Smooth muscle cell (in vitro differentiated cells): ENCODE measurements at regions not wholly inside any gene's neighbourhood (a gene's known extent, or its start where the extent isn't known, plus 50 kb on each side); places are given as distances from the start of the nearest gene placed in this dataset.

ENCODE experiments used
- DNase-seq: peaks from one replicate; lab custom pipeline; 2025; ENCODE audit not compliant: unreplicated experiment; lab: John Stamatoyannopoulos, UW
- H2AFZ ChIP-seq: fragments of 200-600 bp; sonication (generic); 2 replicates; pipeline ENCODE4 v1.6.0; 2016; ENCODE audit warnings: antibody characterized with exemption, low read depth, mild to moderate bottlenecking
- H3F3A ChIP-seq: fragments of 200-600 bp; sonication (generic); 2 replicates; pipeline ENCODE4 v1.6.0; 2017; ENCODE audit warnings: antibody characterized with exemption, low read depth
- H3K27ac ChIP-seq: fragments of 200-600 bp; sonication (generic); 2 replicates; pipeline ENCODE4 v1.5.1; 2016; ENCODE audit warnings: low read depth, mild to moderate bottlenecking
- H3K27me3 ChIP-seq: fragments of 200-600 bp; sonication (generic); 2 replicates; pipeline ENCODE4 v1.6.1; 2016; ENCODE audit warnings: low read depth, mild to moderate bottlenecking
- H3K36me3 ChIP-seq: fragments of 200-600 bp; sonication (generic); 2 replicates; pipeline ENCODE4 v1.5.1; 2016; ENCODE audit warnings: low read depth
- H3K4me1 ChIP-seq: fragments of 200-600 bp; sonication (generic); 2 replicates; pipeline ENCODE4 v1.5.1; 2016; ENCODE audit warnings: low read depth
- H3K4me2 ChIP-seq: fragments of 200-600 bp; sonication (generic); 2 replicates; pipeline ENCODE4 v1.6.0; 2016; ENCODE audit warnings: mild to moderate bottlenecking
- H3K4me3 ChIP-seq: fragments of 200-600 bp; sonication (generic); 2 replicates; pipeline ENCODE4 v1.5.1; 2016; ENCODE audit warnings: mild to moderate bottlenecking
- H3K79me2 ChIP-seq: fragments of 200-600 bp; sonication (generic); 2 replicates; pipeline ENCODE4 v1.6.0; 2016; ENCODE audit warnings: low read depth, mild to moderate bottlenecking
- H3K9ac ChIP-seq: fragments of 200-600 bp; sonication (generic); 2 replicates; pipeline ENCODE4 v1.6.0; 2016; ENCODE audit warnings: low read depth
- H3K9me3 ChIP-seq: fragments of 200-600 bp; sonication (generic); replicated peaks from 2 replicates; pipeline ENCODE4 v1.5.1; 2016; ENCODE audit warnings: low read depth
- H4K20me1 ChIP-seq: fragments of 200-600 bp; sonication (generic); 2 replicates; pipeline ENCODE4 v1.6.0; 2016; ENCODE audit warnings: low read depth
- CTCF ChIP-seq: fragments of 200-600 bp; sonication (generic); IDR thresholded peaks from 2 replicates; pipeline ENCODE4 v1.5.1; 2017; ENCODE audit warnings: borderline replicate concordance, mild to moderate bottlenecking, antibody characterized with exemption; ENCODE audit not compliant: insufficient read depth, poor library complexity, severe bottlenecking
- WGBS: methylation state at CpG from one replicate; pipeline ENCODE4 v1.1.7; 2016; ENCODE audit warnings: low lambda C conversion rate; 5-methylcytosine and 5-hydroxymethylcytosine counted together

GRCh38 chr10:117929327-117930067 is 117.2 kb downstream of the RAB11FIP2 start:
- DNase-seq: no peak
- H4K20me1 ChIP-seq: no peaks in the 10 kb centered on the region
- H3K4me3 ChIP-seq: no peak overlapping the region
- H2AFZ ChIP-seq: no peak overlapping the region
- no peak overlapping the region for H3K4me2 ChIP-seq
- WGBS: 74% methylated on average over 9 of the region's 9 CpGs
- TF ChIP-seq CTCF: no peak
- H3K27ac ChIP-seq: no peak overlapping the region
- H3K27me3 ChIP-seq: peaks cover 5% of the 10 kb centered on the region
- no peaks in the 10 kb centered on the region for H3F3A ChIP-seq
- no peaks in the 10 kb centered on the region for H3K79me2 ChIP-seq
- no peaks in the 10 kb centered on the region for H3K4me1 ChIP-seq
- no peaks in the 10 kb centered on the region for H3K36me3 ChIP-seq
- H3K9me3 ChIP-seq: no peaks in the 10 kb centered on the region
- no peak overlapping the region for H3K9ac ChIP-seq

- Histone ChIP-seq H2AFZ (no peak overlapping the region), H3K9me3 (no peaks in the 10 kb centered on the region), H3F3A (no peaks in the 10 kb centered on the region), H3K27me3 (peaks cover 5% of the 10 kb centered on the region), H4K20me1 (no peaks in the 10 kb centered on the region), H3K4me3 (no peak overlapping the region), H3K9ac (no peak overlapping the region), H3K4me1 (peaks cover 3% of the 10 kb centered on the region), H3K27ac (no peak overlapping the region), H3K79me2 (no peaks in the 10 kb centered on the region), H3K4me2 (no peak overlapping the region), H3K36me3 (no peaks in the 10 kb centered on the region)
- DNase-seq: no peak
- 87% methylated on average over 2 of the region's 2 CpGs for WGBS
- TF ChIP-seq CTCF: no peak
These were observed 115.7 kb downstream of the RAB11FIP2 start for GRCh38 chr10:117931078-117931477.

- no peak overlapping the region for H3K4me2 ChIP-seq
- no peak overlapping the region for H2AFZ ChIP-seq
- H3K9me3 ChIP-seq: no peaks in the 10 kb centered on the region
- H3K79me2 ChIP-seq: no peaks in the 10 kb centered on the region
- H3K4me3 ChIP-seq: no peak overlapping the region
- peaks cover 5% of the 10 kb centered on the region for H3K27me3 ChIP-seq
- no peak overlapping the region for H3K9ac ChIP-seq
- TF ChIP-seq CTCF: no peak
- H4K20me1 ChIP-seq: no peaks in the 10 kb centered on the region
- no peaks in the 10 kb centered on the region for H3F3A ChIP-seq
- H3K36me3 ChIP-seq: no peaks in the 10 kb centered on the region
- peaks cover 3% of the 10 kb centered on the region for H3K4me1 ChIP-seq
- no peak overlapping the region for H3K27ac ChIP-seq
- no peak for DNase-seq
- 76% methylated on average over 3 of the region's 3 CpGs for WGBS
These were observed 113.7 kb downstream of the RAB11FIP2 start for GRCh38 chr10:117933036-117933435.

GRCh38 chr10:117934477-117934876 is 112.3 kb downstream of the RAB11FIP2 start:
- H3F3A ChIP-seq: no peaks in the 10 kb centered on the region
- no peak overlapping the region for H3K27ac ChIP-seq
- H3K4me3 ChIP-seq: no peak overlapping the region
- H3K79me2 ChIP-seq: no peaks in the 10 kb centered on the region
- TF ChIP-seq CTCF: no peak
- WGBS: 73% methylated on average over 3 of the region's 3 CpGs
- H3K36me3 ChIP-seq: no peaks in the 10 kb centered on the region
- no peak overlapping the region for H3K9ac ChIP-seq
- H3K4me2 ChIP-seq: no peak overlapping the region
- no peaks in the 10 kb centered on the region for H4K20me1 ChIP-seq
- no peak overlapping the region for H2AFZ ChIP-seq
- H3K4me1 ChIP-seq: peaks cover 3% of the 10 kb centered on the region
- DNase-seq: no peak
- H3K27me3 ChIP-seq: peaks cover 3% of the 10 kb centered on the region
- no peaks in the 10 kb centered on the region for H3K9me3 ChIP-seq
